ENCODE measurements at regions not wholly inside any gene's neighbourhood (a gene's known extent, or its start where the extent isn't known, plus 50 kb on each side); places are given as distances from the start of the nearest gene placed in this dataset.

DNA sequence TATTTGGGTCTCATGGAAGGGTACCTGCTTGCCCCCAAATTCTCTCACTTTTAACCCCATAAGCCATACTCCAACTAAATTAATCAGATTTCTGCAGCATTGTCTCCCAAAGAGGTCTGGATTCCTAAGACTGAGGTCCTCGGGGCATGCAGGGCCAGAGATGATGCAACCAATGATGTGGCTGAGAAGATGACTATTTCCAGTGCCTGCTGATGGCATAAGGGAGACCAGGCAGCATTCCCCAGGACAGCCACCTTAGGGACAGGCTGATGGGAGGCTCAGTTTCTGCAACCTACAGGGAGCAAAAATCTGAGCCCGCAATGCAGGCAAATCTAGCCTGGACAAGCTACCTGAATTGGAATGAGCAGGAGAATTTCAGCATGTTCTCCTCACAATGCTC is 76.8 kb upstream of the ASIC2 start:
- no peak overlapping the region for H3K27ac ChIP-seq
- TF ChIP-seq, protein P1, sequence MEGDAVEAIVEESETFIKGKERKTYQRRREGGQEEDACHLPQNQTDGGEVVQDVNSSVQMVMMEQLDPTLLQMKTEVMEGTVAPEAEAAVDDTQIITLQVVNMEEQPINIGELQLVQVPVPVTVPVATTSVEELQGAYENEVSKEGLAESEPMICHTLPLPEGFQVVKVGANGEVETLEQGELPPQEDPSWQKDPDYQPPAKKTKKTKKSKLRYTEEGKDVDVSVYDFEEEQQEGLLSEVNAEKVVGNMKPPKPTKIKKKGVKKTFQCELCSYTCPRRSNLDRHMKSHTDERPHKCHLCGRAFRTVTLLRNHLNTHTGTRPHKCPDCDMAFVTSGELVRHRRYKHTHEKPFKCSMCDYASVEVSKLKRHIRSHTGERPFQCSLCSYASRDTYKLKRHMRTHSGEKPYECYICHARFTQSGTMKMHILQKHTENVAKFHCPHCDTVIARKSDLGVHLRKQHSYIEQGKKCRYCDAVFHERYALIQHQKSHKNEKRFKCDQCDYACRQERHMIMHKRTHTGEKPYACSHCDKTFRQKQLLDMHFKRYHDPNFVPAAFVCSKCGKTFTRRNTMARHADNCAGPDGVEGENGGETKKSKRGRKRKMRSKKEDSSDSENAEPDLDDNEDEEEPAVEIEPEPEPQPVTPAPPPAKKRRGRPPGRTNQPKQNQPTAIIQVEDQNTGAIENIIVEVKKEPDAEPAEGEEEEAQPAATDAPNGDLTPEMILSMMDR (IDR thresholded peaks at IDR 0.05), result no peak
- peaks cover 0 to 6% of the 10 kb centered on the region in 2 donors for H3K27me3 ChIP-seq
- intact Hi-C loops (cut with DNase I), result no loop called here
- no peak for DNase-seq
- H3K9me3 ChIP-seq, result no peaks in the 10 kb centered on the region
- H3K4me3 ChIP-seq, result no peak overlapping the region
- no peak for ATAC-seq
- no peaks in the 10 kb centered on the region for H3K36me3 ChIP-seq
- no peaks in the 10 kb centered on the region for H3K4me1 ChIP-seq

DNA sequence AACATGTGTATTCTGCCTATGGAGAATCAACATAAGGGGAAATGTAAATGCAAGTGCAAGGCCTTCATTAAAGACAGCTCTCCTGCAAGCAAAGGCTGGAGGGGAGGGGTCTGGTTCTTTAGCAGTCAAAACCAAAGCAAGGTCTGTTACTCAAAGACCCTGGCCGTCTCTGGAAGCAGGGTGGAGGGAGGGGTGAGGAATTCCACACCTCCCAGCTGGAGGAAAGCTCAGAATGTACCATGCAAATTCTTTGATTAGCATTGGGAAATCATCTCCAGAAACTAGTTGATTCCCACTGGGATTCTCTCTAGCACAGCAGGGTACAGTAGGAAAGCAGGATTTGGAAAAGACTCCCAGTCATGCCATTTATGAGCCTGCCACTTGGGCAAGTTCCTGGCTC is 77.3 kb upstream of the ASIC2 start:
- peaks cover 0 to 6% of the 10 kb centered on the region in 2 donors for H3K27me3 ChIP-seq
- intact Hi-C loops (cut with DNase I), result no loop called here
- H3K27ac ChIP-seq, result no peak overlapping the region
- H3K9me3 ChIP-seq, result no peaks in the 10 kb centered on the region
- TF ChIP-seq, protein P1 (IDR thresholded peaks at IDR 0.05), result no peak
- ATAC-seq (no peak), DNase-seq (no peak)
- no peaks in the 10 kb centered on the region for H3K4me1 ChIP-seq
- no peak overlapping the region for H3K4me3 ChIP-seq
- H3K36me3 ChIP-seq, result no peaks in the 10 kb centered on the region

DNA sequence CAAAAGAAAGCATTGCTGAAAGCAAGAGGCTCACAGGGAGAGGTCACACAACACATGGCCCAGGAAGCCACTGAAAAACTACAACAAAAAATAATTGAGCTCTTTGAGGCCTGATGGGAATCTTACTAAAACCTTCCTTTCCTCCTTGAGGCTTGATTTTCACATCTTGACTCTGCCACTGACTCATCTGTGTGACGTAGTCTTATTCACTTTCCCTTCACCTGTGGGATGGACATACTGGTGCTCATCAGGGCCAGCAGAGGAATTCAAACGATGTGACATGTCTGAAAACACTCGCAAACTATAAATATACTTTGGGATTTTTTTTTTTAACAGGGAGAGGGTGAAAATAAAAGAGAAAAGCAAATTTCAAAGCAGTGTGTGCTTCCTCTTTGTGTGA is 78.3 kb upstream of the ASIC2 start:
- Histone ChIP-seq H3K36me3 (no peaks in the 10 kb centered on the region), H3K27me3 (peaks cover 0 to 6% of the 10 kb centered on the region in 2 donors), H3K27ac (no peak overlapping the region), H3K4me3 (no peak overlapping the region), H3K4me1 (no peaks in the 10 kb centered on the region), H3K9me3 (no peaks in the 10 kb centered on the region)
- DNase-seq (no peak), ATAC-seq (no peak)
- TF ChIP-seq, protein P1 (IDR thresholded peaks at IDR 0.05), result no peak
- intact Hi-C loops (cut with DNase I), result no loop called here

DNA sequence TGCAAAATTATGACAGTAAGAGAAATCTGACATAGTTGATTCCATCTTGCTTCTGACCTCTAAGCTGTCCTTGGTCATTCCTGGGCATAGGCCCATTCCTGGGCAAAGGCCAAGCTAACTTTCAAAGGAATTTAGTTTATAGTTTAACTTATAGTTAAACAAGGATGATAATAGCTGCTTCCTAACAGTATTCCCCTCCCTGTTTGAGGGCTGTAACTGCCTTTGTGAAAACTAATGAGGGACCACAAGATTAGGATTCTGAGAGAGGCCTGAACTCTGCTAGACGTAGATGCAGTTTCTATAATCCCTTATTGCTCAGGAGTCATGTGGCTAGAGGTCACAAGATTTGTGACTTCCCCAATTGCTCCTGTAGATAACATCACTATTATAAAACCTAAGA is 80.2 kb upstream of the ASIC2 start:
- Histone ChIP-seq H3K4me3 (no peak overlapping the region), H3K27me3 (peaks cover 0 to 6% of the 10 kb centered on the region in 2 donors), H3K27ac (no peak overlapping the region), H3K4me1 (no peaks in the 10 kb centered on the region), H3K36me3 (no peaks in the 10 kb centered on the region), H3K9me3 (no peaks in the 10 kb centered on the region)
- no peak for DNase-seq
- ATAC-seq, result no peak
- intact Hi-C loops (cut with DNase I), result no loop called here
- TF ChIP-seq, protein P1 (IDR thresholded peaks at IDR 0.05), result no peak

DNA sequence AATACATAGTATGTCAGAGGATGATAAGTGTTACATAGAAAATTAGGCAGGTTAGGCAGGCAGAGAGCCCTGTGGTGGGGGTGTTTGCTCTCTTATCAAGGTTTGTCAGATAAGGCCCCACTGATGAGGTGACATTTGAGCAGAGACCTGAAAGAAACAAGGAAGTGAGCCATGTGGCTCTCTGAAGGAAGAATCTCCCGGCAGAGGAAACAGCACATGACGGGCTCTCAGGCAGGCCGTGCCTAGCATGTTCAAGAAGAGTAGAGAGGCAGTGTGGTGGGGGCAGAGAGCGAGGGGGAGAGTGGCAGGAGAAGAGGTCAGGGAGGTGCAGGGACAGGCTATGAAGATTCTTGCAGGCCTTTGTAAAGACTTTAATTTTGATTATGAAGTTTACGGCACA is 82.0 kb upstream of the ASIC2 start:
- no peak for DNase-seq
- intact Hi-C loops (cut with DNase I), result no loop called here
- no peak for ATAC-seq
- Histone ChIP-seq H3K9me3 (no peaks in the 10 kb centered on the region), H3K4me3 (no peak overlapping the region), H3K36me3 (no peaks in the 10 kb centered on the region), H3K27me3 (peaks cover 0 to 4% of the 10 kb centered on the region in 2 donors), H3K4me1 (no peaks in the 10 kb centered on the region), H3K27ac (no peak overlapping the region)
- TF ChIP-seq, protein P1 (IDR thresholded peaks at IDR 0.05), result no peak

All from left lung (tissue), 4 donors.